HFF-Myc (cell line): ENCODE measurements at regions not wholly inside any gene's neighbourhood (a gene's known extent, or its start where the extent isn't known, plus 50 kb on each side); places are given as distances from the start of the nearest gene placed in this dataset.

Experiments
- DNase-seq: peaks from one replicate; pipeline ENCODE4 v3.0.0-alpha.2; 2011; ENCODE audit warnings: low read depth; ENCODE audit errors: extremely low read depth
- H3K4me3 ChIP-seq: replicated peaks from 2 replicates; pipeline ENCODE4 v1.5.1; 2011; ENCODE audit warnings: low read depth, mild to moderate bottlenecking, control low read depth, low read length
- TF ChIP-seq, protein P1 (sequence below): IDR thresholded peaks from 2 replicates; pipeline ENCODE4 v1.5.1; 2012; ENCODE audit warnings: mild to moderate bottlenecking, low read depth, low read length, control low read depth; ENCODE audit errors: missing control alignments

DNA sequence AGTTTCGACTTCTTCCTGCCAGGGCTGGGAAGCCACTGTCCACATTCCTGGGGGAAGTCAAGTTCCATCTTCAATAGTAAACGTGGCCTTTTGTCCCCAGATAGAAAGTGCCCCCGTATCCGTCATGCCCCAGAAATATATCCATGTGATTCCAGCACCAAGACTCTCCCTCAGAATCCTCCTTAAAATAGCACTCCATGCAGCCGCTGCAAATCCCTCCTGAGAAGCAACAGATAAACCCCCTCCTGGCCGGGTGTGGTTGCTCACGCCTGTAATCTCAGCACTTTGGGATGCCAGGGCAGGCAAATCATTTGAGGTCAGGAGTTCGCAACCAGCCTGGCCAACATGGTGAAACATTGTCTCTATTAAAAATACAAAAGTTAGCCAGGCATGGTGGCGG is 126.1 kb downstream of the OLFM1 start:
- DNase-seq, result no peak
- H3K4me3 ChIP-seq, result no peak overlapping the region
- TF ChIP-seq, protein P1, sequence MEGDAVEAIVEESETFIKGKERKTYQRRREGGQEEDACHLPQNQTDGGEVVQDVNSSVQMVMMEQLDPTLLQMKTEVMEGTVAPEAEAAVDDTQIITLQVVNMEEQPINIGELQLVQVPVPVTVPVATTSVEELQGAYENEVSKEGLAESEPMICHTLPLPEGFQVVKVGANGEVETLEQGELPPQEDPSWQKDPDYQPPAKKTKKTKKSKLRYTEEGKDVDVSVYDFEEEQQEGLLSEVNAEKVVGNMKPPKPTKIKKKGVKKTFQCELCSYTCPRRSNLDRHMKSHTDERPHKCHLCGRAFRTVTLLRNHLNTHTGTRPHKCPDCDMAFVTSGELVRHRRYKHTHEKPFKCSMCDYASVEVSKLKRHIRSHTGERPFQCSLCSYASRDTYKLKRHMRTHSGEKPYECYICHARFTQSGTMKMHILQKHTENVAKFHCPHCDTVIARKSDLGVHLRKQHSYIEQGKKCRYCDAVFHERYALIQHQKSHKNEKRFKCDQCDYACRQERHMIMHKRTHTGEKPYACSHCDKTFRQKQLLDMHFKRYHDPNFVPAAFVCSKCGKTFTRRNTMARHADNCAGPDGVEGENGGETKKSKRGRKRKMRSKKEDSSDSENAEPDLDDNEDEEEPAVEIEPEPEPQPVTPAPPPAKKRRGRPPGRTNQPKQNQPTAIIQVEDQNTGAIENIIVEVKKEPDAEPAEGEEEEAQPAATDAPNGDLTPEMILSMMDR, result no peak

DNA sequence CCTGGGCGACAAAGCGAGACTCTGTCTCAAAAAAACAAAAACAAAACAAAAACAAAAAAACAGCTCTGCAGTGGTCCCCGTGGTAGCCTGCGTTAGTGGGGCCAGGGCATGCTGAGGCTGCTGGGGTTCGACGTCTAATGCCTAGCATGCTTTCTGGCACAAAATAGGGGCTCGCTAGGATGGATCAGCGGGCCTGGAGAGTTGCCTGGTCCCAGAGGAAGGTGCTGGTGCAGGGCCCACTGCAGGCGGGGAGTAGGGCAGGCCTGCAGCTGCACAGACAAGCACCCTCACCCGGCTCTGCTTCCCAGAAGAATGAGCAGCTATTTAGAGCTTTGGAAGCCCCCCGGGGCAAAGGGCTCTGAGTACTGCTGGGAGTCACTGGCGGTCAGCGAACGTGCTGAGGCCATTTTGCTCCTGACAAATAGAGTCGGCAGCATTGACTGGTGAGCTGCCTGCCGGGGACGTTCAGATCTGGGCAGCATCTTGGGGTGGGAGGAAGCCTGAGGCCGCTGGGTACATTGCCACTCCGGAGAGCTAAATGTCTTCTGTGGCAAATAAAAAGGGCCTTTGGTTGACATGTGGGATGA is 126.7 kb downstream of the OLFM1 start:
- no peak overlapping the region for H3K4me3 ChIP-seq
- DNase-seq, result no peak
- TF ChIP-seq, protein P1, result no peak

DNA sequence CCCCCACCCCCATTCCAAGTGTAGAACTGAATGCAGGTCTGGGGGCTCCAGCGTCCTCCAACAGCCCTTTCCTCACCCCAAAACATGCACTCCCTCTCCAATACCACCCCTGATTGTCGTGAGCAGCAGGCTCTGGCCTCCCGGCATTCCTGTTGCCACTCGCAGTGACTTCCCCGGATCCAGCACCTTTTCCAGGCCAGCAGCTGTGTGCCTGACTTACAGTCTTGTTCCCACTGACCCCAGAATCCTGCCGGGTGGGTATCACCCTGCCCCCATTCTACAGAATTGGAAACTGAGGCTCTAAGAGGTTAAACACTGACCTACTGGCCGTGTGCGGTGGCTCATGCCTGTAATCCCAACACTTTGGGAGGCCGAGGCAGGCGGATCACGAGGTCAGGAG is 127.2 kb downstream of the OLFM1 start:
- DNase-seq, result no peak
- H3K4me3 ChIP-seq, result no peak overlapping the region
- TF ChIP-seq, protein P1, result no peak

DNA sequence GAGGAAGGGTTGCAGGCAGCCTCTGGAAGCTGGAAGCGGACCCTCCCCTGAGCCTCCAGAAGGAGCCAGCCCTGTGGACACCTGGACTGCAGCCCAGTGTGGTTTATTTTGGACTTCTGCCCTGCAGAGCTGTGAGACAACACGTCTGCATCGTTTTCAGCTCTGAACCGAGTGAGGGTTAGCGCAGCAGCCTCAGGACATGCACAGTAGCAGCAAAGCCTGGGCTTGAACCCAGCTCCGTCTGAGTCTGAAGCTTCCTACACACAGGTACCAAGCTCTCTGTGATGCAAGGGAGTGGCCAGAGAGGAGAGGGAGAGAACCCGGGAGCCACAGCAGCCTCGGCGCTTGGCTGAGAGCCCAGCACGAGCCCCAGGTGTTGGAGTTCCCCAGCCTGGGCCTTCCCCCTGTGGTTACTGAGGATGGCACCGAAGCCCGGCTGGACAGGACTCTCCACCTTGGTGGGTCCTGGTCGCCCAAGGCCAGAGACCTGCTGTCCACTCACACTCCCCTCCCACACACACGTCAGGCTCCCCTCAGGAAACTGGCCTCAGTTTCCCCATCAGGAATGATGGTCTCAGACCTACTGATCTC is 128.2 kb downstream of the OLFM1 start:
- DNase-seq, result no peak
- no peak overlapping the region for H3K4me3 ChIP-seq
- TF ChIP-seq, protein P1, result no peak

DNA sequence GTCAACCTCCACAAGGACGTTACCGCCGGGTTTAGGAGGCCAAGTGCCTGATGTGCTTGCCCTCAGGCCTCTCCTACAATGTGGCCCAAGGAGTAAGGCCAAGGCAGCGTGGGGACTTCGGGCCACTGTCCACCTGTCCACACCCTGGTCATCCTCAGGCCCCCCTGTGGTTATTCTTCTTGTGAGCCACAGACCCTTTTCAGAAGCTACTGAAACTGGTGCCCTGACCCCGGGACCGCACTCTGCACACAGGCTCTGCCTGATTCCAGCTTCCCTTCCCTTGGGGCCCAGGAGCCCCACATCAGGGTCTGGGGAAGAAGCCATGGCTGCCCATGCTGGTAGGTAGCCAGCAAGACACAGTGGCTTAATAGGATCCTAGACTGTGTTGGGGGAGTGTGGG is 128.8 kb downstream of the OLFM1 start:
- no peak for DNase-seq
- no peak overlapping the region for H3K4me3 ChIP-seq
- TF ChIP-seq, protein P1, result no peak

DNA sequence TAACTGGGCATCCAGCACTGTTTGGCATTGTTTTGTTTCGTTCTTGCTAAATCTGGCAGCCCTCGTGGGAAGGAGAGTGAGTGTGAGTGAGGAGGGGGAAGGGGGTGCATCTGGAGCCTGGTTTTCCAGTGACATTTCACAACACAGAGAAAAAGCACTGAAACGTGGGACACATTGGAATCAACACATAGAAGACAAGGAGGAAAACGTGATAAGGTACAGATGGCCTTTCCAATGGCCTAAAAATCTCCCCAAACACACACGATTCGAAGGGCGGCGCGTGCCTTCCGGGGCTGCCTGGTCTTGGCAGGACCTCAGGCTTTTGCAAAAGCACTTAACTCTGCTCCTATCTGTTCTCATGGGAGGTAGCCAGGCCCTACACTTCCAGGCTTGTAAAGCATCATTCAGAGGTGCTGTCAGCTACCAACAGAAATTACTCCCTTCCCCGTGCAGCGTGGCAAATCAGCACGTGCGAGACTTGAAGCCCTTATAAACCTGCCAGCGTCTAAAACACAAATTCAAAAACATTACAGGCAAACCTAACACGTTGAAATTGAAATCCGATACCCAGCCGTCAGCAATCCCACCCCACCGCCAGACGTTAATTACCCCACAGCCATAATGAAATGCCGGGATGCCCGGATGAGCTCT is 129.4 kb downstream of the OLFM1 start:
- no peak for DNase-seq
- TF ChIP-seq, protein P1, result no peak
- H3K4me3 ChIP-seq, result no peak overlapping the region
